HG03066 (cell line): ENCODE measurements at regions not wholly inside any gene's neighbourhood (a gene's known extent, or its start where the extent isn't known, plus 50 kb on each side); places are given as distances from the start of the nearest gene placed in this dataset.

Experiments
- ATAC-seq: cut with Tn5 transposase; IDR thresholded peaks from one replicate; pipeline ENCODE4 v1.9.1; 2021; ENCODE audit warnings: low read depth; ENCODE audit not compliant: unreplicated experiment

DNA sequence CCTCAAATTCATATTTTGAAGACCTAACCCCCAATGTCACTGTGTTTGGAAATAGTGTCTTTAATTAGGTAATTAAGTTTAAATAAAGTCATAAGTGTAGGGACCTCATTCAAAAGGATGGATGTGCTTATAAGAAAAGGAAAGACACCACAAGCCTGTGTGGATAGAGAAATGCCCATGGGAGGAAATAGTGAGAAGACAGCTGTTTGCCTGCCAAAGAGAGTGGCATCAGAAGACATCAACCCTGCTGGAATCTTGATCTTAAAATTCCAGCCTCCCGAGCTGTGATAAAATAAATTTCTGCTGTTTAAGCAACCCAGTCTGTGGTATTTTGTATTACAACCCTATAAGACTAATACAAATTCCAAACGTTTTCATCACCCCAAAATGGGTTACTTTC lies 1867.9 kb upstream of the NUDT12 start:
- ATAC-seq, result no peak

GRCh38 chr5:105428451-105429380 lies 1866.1 kb upstream of the NUDT12 start:
- ATAC-seq, result no peak

- no peak for ATAC-seq
Observed at GRCh38 chr5:105414067-105414466, 1851.5 kb upstream of the NUDT12 start.

DNA sequence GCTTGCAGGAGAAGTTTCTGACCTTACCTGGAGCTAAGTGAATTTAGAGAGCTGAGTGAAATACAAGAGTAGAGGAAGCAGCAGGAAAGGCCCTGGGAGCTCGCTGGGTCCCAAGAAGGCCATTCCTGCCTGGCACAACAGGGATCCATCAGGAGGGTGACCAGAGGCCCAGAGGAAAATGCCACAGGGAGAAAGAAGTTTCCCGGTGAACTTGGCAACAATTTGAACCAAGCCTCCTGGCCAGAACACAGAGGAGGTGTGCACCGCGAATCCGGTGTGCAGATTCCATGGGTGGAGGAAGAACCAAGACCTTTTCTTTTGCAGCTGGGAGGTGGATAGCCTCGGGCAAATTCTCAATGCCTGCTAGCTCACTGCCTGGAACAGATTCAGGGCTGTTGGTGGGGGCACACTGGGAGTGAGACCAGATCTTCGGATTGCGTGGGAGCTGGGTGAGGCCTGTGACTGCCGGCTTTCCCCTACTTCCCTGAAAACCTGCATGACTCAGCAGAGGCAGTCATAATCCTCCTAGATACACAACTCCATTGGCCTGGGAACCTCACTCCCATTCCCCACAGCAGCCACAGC lies 1850.9 kb upstream of the NUDT12 start:
- no peak for ATAC-seq

DNA sequence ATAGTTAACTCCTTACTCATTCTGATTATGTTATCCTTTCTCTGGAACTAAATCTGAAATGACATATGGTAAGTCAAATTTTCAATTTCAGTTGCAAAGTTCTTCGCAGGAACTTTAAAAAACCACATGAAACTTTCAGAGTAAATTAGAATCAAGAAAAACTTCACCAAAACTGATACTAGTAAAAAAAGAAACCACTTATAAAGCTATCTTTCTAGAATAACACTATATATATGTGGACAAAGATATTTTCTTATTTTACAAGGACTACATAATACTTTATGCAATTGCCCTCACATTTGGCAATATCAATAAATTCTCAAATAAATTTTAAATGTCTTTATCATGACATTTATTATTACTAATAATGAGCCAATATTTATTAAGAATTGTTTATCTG lies 1847.1 kb upstream of the NUDT12 start:
- no peak for ATAC-seq

GRCh38 chr5:105407200-105407599 lies 1844.6 kb upstream of the NUDT12 start:
- no peak for ATAC-seq

DNA sequence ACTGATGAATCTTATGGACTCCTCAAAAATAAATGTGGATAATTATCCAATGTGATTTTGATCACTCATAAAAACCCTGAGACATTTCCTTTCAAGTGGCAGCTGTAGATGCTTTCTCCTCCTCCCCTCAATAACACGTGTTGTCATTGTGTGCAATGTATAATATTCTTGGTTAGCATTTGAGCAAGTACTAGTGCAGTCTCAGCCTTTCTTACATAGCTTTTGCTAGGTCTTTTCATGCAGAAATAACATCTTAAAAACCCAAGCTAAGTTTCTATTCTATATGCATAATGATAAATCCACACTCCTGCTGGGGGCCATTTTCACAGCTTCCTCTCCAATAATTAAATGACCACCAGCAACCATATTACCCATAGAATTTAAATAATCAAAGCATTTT lies 1835.2 kb upstream of the NUDT12 start:
- ATAC-seq, result no peak

DNA sequence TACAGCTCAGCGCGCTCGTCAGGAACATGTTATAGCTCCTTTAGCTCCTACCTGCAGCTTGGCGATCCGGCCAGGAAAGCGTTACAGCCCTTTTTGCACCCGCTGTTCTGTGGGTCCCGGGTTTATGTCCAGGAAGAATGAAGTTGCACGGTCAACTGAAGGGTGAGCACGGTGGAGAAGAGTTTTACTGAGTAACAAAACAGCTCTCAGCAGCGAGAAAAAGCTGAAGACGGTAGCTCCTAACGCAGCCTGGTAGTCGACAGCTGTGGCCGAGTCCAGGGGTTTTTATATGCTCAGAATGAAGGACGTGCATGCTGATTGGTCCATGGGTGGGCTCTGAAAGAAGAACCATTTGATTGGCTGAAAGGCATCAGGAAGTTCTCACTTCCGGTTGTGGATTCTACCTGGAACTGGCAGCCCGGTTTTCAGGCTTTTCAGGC lies 1830.1 kb upstream of the NUDT12 start:
- ATAC-seq, result no peak

DNA sequence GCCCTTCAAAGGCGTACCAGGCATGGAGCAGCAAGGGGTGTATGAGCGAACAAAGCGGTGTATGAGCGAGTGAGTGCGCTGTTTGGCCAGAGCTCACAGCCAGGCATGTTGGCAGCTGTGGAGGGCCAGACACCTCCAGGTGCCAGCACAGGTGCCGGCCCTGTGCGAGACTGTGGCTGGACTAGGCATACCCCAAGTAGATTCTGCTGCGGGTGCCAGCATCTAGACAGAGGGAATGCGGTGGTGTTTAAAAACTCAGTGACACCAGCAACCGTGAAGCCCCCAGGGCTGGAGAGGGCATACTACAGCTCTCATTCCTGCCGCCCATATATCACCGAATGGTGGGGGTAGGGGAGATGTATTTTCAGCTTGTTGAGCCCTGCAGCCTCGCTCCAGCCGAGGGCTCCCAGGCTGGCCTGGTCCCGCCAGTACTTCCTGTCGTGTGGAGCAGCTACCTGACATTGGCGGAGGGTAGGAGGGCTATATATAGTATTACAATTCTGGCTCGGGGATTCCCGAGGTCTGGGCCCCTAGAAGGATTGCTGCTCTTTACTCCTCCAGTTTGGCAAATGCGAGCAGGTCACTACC lies 1829.6 kb upstream of the NUDT12 start:
- no peak for ATAC-seq

- no peak for ATAC-seq
Observed at GRCh38 chr5:105380126-105380525, 1817.5 kb upstream of the NUDT12 start.

DNA sequence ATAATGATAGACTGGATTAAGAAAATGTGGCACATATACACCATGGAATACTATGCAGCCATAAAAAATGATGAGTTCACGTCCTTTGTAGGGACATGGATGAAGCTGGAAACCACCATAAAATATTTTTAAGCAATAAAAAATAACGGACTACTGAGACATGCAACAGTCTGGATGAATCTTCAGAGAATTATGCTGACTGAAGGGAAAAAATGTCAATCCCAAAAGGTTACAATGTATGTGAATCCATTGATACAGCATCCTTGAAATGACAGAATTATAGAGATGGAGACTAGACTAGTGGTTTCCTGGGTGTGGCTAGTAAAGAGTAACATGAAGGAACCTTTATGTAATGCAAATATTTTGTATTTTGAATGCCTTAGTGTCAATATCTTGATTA lies 1808.6 kb upstream of the NUDT12 start:
- ATAC-seq, result no peak

DNA sequence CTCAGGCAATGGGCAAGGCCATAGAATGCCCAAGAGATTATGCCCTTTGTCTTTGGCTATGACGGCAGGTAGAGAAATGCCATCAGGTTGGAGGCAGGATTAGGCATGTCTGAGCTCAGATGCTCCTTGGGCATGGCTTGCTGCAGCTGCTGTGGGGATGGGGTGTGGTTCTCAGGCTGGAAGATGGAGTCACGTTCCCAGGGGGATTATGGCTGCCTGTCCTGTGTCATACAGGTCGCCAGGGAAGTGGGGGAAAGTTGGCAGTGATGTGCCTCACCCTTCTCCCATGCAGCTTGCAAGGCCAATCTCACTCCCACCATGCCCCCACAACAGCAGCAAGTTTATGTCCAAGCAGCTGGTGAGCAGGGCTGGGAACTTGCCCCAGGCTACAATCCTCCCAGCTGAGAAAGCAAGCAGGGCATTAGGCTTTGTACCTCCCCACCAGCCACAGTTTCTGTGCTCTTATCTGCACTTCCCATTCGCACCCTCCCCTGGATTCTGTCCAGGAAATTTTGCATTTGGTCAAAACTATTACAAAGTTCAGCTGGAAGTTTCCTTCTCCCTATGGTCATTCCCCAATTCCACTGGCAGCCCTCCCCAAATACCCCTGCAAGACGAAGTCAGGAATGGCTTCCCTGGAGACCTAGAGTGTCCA lies 1788.0 kb upstream of the NUDT12 start:
- no peak for ATAC-seq

DNA sequence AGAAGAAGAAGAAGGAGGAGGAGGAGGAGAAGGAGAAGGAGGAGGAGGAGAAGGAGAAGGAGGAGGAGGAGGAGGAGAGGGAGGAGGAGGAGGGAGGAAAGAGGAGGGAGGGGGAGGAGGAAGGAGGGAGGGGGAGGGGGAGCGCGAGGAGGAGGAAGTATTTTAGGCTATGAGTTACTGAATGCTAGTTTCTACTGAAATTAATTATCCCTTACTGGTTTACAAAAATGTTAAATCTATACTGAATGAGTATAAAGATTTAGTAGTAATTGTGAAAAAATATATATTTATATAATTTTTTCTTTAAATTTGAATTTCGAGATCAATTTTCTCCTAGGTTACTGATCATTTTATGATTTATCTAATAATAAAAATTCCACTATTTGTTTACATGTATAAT lies 1769.0 kb upstream of the NUDT12 start:
- ATAC-seq, result no peak

GRCh38 chr5:105330185-105330584 lies 1767.6 kb upstream of the NUDT12 start:
- ATAC-seq, result no peak

- ATAC-seq, result no peak
Observed at GRCh38 chr5:105304859-105305258, 1742.3 kb upstream of the NUDT12 start.

- ATAC-seq, result no peak
Observed at GRCh38 chr5:105288946-105289345, 1726.4 kb upstream of the NUDT12 start.

DNA sequence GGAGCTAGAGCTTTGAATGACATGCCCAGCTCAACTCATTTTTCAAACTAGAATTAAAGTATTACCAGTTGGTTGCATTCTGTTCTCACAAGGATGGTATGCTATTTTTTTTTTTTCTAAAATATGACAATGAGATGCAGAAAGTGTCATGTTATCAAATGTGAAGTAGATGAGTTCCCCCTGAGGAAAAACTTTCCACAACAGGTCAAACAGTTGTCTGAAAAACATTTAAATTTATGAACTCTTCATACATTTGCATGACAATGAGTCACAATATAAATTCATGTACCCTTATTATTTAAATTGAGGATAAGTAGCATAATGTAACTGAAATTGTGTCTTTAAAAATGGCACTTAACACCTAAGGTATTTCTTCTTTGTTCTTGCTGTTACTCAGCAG lies 1720.5 kb upstream of the NUDT12 start:
- ATAC-seq, result no peak

- no peak for ATAC-seq
Observed at GRCh38 chr5:105274079-105274478, 1711.5 kb upstream of the NUDT12 start.

- ATAC-seq, result no peak
Observed at GRCh38 chr5:105263515-105263914, 1700.9 kb upstream of the NUDT12 start.

DNA sequence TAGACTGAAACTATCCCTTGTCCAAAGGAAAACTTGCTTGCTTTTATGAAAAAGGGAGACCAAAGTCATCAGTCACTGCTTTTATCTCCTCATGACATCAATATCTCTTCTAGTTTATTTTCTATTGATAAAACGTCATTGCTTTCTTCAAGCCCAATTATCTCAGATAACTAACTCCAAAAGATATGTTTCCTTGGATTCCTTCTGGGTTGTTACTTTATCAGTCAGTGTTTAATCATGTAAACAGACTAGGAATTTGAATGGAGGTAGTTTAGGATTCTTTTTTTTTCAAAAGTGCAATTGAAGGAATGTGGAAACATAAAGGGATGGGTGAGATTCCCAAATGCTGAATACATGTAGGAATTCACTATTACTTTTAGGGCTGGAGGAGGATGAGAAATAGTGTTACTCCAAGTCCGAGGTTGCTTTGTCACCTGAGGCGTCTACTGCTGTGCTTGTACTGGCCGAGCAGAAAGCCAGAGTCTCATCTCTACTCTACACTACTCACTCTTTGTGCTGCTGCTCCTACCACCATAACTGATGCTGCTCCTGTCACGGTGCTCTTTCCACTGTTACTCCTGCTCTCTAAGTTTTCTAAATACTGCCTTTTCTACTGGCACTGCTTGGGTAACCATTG lies 1697.1 kb upstream of the NUDT12 start:
- ATAC-seq, result no peak

DNA sequence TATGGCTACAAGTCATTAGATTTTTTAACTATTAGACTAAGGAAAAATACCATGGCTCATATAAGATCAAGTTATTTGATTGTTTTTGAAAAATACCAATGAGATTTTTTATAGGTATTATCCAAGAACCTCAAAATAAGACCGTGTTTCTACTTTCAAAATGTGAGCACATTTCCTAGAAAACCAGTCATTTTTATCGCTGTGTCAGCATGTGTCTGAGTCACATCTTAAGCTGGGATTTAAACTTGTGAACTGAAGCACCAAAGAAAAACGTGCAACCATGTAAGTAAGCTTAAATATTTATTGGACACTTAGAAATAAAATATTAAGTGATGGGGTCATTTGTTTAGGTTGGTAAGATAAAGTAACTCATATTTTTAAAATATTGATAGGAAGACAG lies 1676.0 kb upstream of the NUDT12 start:
- ATAC-seq, result no peak
